HG03442 (cell line): ENCODE measurements at regions not wholly inside any gene's neighbourhood (a gene's known extent, or its start where the extent isn't known, plus 50 kb on each side); places are given as distances from the start of the nearest gene placed in this dataset.

Source experiments
- ATAC-seq: cut with Tn5 transposase; IDR thresholded peaks from one replicate; pipeline ENCODE4 v1.9.1; 2021; ENCODE audit warnings: mild to moderate bottlenecking, moderate library complexity; ENCODE audit not compliant: unreplicated experiment

DNA sequence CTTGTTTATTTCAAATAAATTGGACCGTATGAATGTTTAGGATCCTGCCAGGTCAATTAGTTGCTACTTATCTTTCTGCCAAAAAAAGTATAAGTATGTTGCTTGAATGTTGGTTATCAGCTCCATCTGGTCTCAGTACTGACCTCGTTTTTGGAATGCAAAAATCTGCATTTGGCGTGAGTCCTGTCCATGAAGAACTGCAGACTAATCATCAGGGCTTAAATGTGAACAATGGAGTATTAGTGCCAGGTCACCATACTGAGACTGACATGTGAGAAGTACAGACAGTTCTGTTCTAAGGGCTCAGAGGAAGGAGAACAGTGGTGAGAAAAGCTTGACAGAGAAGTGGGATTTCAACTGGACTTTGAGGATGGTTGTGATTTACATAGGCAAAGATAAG lies 393.1 kb upstream of the SLC14A2 start:
- ATAC-seq: no peak

DNA sequence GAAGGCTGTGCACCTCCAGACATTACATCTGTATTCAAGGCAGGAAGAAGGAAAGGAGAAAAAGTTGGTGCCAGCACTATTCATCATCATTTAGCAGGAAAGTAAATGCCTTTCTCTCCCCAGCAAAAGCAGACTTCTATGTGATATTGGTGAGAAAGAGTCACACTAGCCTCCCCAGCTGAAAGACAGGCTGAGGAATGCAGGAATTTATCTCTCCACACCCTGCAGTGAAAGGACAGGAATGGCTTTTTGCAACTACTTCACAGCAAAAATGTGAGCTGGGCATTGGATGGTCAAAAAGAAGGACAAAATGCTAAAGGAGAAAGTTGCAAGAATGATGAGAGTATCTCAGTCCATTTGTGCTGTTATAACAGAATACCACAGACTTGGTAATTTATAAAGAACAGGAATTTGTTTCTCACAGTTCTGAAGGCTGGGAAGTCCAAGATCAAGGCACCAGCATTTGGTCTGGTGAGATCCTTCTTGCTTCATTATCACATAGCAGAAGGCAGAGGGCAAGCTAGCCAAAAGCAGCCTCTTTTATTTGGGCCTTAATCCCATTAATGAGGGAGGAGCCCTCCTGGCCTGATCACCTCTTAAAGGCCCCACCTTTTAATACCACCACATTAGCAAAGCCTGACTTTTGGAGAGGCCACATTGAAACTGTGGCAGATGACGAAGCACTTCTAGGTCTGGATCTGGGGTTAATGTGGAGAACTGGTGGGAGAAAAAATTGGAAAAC lies 388.1 kb upstream of the SLC14A2 start:
- ATAC-seq: no peak

DNA sequence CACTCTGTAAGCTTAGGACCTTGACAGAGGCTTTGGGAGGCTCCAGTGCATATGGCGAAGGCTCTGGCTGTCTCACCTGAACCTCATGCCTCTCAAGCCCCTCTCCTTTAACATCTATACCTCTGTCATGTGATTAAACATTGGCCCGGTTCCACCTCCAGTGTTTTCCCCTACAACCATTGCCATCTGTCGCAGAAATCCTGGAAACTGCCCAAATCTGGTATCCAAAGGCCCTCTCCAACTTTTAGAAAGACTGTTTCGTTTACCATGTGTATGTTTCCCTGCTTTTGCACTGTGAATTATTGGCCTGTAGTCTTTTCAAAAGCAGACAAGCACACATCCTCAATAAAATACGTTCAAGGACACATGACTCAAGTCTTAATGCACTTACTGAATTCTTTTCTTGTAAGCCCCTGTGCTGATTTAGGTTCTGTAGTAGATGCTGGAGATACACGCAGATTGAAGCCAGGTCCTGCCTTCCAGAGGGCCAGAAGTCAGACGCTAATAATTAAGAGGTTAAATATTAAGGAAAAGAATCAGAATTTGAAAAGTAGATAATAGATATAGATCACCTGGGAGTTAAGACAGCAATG lies 386.4 kb upstream of the SLC14A2 start:
- no peak for ATAC-seq

DNA sequence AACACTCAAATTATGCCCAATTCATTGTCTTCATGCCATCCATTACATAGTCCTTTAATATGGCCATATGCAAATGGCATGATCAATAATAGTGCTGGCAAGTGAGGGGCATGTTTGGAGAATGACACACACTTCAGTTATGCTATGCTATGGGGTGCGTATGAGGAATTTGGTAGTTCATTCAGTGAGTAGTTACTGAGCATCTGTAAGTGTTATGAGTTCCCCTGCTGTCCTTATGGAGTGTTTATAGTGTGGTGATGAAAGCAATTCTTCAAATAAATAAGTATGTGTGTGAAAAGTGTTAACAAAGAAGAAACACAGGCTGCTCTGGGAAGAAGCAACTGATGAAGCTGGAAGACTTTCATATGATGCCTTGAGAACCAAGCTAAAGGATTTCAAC lies 383.7 kb upstream of the SLC14A2 start:
- ATAC-seq: no peak

DNA sequence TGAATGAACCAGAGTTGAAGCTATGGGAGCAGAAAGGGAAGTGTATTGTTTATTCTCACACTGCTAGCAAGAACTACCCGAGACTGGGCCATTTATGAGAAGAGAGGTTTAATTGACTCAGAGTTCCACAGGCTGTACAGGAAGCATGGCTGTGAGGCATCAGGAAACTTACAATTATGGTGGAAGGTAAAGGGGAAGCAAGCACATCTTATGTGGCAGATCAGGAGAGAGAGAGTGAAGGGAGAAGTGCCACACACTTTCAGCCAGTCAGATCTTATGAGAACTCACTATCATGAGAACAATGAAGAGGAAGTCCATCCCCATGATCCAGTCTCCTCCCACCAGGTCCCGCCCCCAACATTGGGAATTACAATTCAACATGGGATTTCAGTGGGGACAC lies 383.2 kb upstream of the SLC14A2 start:
- no peak for ATAC-seq

DNA sequence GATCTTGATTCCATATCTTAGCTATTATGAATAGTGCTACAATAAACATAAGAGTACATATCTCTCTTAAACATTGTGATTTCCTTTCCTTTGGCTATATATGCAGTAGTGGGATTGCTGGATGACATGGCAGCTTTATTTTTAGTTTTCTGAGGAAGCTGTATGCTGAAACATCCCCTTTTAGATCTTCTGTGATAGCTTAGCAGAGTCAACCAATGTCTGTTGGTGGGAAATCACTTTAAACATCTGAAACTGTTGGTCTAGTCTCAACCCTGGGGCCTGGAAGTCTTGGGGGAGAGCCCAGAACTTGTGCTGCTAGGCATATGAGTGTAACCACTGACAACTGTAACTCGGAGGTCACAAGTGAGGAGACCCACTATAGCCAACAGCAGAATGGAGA lies 378.6 kb upstream of the SLC14A2 start:
- no peak for ATAC-seq

DNA sequence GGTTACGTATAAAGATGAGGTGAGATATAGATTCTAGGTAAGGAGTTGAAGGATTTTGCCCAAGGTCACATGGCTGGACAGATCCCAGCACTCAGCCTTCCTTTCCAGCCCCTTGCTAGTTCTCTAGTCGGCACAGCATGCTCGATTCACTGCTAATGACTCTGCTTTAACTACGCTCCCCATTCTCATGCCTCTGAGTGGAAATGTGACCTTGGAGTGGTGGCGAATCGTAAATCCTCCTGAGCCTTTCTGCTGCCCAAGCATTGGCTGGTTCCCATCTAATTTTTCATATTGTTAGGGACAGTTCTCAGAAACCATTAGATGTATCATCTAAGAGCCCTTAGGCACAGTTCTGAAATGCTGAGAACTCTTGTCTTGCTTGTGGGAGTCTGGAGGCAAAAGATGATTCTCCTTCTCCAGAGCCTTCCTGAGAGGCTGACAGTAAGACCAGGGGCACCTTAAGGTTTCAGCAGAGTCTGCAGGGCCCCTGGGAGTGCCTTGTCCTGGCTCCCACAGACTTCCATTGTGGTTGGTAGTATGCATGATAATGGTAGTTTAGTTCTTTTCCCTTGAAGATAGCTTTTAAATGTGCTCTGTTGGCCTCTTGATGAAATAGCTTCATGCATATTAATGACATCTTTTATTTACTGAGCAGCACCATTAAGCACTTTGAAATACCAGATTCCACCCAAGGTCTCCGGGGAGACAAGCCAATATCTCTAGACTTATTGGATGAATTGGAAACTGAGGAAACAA lies 377.8 kb upstream of the SLC14A2 start:
- ATAC-seq: no peak

DNA sequence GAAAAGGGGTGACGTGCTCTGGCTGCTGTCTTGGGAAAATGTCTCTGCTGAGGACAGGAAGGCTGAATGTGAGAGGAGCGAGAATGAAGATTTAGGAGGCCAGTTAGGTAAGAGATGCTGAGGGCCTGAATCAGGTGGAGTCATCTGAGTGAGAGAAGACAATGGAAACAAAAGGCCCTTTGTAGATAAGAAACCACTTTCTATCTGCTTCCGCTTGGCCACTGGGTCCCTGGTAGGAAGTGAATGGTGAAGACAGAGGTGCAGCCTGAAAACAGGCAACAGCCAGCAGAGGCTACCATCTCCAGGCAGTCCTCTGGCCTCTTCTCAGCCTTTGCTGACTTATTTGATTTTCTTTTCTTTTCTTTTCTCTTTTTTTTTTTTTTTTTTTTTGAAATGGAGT lies 374.0 kb upstream of the SLC14A2 start:
- no peak for ATAC-seq

DNA sequence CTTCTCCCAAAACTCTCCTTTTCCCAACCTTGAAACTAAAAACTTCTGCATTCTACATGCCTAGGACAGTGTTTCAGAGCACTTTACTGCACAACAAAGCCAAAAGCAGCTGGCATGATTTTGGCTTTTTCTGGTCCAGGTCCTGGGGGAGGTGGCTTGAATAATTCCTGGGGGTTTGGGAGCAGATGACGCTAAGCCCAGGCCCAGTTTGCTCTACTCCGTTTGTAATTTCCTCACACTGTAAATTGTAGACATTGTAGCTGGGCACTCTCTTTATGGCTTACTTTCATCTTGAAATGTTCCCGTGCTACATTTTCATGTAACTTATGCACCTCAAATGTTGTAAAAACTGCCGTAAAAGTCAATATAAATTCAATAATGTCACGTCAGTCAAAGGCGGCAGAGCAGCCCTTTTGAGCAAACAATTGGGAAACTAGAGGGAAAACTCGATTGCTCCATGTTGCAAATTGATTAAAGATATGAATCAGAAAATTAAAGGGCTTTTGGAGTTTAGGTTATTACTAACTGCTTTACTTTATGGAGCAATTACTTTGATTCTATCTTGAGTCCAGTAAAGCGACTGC lies 373.2 kb upstream of the SLC14A2 start:
- no peak for ATAC-seq

DNA sequence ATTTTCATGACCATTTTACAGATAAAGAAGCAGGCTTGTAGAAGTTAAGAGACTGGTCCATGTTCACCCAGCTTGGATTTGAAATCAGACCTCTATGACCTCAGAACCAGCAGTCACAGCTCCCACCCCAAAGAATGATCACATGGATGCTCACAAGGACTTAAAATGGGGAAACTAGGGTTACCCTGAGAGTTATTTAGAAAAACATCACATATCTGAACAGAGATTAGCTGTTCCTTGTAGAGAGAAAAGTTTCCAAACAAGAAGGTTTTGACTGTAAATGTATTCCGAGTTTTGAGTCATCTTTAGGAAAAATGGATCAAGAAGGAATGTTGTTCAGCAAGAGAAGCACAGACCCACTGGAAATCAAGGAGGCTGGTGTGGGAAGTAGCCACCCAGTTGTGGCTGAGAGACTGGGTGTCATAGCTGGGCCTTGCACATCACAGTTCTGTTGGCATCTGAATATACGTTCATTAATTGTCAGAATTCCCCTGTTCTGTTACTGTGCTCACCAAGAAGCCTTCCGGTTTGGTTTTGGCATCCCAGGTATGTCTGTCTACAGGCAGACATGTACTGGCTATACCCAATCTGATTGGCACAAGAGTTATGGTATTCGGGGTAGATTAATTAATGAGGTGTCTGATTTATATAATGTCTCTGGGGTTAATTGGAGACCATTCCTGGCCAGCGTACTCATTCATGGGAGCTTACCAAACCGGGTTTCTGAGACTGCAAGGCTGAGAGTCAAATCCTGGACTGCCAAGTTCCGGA lies 371.8 kb upstream of the SLC14A2 start:
- ATAC-seq: no peak

DNA sequence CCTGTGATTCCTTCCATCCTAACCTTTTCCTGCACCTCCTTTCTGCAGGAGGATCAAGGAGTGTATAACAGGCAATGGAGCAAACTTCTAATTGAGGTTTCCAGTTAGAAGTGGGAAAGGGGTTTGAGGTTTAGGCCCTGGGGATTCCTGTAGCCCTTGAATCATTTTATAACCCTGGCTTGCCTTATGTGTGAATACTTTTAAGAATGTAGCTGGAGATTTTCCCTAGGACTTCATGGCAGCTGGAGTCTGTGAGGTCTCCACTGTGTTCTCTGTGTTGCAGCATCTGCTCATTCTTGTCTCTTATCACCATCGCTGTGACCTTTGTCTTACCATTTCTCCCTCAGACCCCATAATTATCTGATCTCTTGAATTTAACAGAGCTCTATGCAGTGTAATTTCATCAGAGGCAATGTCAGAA lies 370.2 kb upstream of the SLC14A2 start:
- ATAC-seq: no peak

DNA sequence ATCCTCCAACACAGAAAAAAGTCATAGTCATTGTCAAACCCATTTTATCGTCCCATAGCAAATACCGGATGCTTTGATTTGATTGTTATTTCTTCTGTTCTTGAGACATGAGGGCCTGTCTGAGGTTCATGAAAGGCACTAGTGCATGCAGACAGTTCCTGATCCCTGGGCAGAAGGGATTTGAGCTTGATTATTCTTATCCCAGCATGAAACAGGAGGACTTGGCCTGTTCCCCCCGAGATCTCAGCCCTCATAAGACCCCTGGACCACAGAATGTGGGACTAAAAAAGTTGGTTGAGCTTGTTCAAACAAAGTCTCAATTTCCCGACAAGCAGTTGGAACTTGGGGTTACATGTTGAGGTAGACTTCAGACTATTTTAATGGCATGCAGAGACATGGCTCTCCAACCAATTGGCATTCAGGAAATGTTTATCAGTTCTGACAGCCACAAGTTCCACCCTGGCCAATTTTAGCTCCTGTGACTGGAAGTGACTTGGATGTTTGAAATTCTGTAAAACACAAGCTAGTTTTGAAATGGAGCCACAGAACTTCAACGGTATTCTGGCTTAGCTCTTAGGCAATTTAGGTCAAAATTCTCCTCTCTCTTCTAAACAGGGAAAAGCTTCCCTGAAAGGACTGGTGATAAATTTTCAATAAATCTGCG lies 366.9 kb upstream of the SLC14A2 start:
- no peak for ATAC-seq

DNA sequence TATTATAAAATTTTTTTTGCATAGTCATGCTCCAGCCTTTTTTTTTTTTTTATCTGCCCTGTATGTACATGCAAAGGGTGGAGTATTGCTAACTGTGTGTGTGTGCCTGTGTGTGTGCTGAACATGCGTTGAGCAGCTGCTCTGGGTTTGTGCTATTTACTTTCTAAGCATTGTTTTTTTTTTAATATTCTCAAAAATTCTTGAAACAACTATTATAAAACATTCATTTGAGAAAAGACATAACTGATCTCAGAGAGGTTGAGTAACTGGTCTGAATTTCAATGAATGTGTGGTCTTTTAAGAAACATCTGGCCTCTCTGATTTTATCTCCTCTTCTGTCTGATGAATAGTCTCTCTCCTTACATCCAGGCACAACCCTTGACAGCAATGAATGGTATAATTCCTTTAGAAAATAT lies 366.0 kb upstream of the SLC14A2 start:
- ATAC-seq: no peak

DNA sequence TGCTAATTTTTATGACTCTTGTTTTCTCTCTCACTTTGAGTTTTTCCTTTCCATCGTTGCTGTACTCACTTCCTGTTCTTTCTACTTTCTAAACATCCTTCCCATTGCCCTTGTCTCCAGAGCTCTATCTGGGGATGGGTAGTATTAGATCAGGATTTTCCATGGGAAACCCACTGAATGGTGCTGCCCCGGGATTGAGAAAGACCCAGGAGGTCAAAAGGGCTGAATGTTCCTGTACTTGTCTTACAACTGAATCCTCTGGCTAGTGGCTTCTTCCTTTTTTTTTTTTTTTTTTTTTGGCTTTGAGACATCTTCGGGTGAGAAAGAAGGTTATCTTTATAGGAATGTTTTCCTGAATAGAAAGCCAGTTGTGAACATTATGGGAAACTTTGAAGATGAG lies 364.8 kb upstream of the SLC14A2 start:
- ATAC-seq: no peak

DNA sequence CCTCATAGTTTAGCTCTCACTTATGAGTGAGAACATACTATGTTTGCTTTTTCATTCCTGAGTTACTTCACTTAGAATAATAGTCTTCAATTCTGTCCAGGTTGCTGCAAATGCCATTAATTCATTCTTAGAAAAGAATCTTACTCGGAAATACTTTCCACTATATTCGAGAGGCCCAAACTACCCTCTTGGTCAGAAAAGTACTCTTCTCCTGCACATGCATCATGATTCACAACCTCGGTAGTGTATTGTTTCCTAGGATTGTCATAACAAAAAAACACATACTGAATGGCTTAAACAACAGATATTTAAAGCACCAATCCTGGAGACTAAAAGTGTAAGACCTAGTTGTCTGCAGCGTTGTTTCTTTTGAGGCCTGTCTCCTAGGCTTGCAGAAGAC lies 364.0 kb upstream of the SLC14A2 start:
- ATAC-seq: no peak

DNA sequence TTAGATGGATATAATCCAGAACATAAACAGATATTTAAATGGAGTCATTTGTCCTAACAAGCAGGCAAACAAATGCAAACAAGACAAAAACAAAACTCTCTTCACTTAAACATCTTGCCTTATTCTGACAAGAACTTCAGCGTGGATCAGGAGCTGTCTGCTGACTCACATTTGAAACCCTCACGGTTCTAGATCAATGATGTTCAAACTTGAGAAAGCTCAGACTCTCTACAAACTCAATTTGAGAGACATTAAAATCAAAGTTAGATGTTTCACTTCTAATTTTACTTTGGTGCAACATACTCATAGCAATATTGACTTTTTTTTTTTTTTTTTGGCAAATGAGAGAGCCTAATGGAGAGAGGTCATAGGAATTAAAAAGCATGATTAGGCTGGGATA lies 362.8 kb upstream of the SLC14A2 start:
- ATAC-seq: no peak

DNA sequence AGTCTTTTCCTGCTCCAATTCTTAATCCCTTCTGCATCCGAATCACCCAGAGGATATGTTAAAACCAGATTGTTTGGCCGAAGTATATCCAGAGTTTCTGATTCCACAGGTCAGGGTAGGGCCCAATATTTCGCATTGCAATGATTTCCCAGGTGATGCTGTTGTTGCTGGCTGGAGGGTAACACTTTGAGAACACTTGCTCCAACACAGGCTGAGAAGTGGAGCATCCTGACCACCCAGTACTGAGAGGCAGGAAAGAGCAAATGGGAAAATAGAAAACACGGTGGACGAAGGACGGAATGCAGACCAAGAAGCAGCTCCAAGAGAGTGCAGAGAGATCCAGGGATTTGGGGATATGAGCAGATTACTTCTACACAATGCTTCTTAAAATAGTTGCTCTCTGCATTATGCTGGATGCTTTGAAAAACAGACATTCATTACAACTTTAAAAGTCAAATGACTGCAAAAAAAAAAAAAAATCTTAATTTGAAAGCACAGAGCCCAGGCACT lies 362.2 kb upstream of the SLC14A2 start:
- no peak for ATAC-seq

DNA sequence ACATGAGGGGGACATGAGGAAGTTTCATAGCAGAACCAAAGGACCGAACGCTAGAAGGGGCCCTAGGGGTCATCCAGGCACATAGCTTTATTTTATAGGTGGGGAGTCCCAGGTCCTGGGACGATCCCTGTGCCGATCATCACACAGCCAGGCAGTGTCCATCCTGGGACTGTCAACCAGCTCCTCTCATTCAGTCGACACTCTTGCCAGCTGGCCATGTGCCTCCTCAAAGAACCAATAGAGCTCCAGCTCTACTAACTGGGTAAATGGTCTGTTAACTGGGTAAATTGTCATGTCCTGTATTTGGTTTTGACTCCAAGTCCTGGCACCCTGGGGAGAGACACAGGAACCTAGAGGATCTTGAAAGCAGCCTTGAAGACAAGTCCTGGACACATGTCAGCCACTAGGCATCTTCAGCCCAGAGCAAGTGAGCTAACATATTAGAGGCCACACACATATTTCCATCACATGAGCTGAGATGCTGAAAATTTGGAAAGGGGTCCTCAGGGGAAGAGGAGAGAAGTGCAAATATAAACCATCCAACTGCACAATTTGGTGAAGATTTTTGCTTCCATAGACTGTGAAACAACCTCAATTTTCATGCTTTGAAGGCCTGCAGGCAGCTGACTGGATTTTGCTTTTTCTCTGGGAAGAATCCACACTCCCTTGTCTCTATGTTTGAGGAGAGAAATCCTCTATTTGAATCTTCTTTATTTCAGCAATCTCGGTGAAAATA lies 361.1 kb upstream of the SLC14A2 start:
- no peak for ATAC-seq

DNA sequence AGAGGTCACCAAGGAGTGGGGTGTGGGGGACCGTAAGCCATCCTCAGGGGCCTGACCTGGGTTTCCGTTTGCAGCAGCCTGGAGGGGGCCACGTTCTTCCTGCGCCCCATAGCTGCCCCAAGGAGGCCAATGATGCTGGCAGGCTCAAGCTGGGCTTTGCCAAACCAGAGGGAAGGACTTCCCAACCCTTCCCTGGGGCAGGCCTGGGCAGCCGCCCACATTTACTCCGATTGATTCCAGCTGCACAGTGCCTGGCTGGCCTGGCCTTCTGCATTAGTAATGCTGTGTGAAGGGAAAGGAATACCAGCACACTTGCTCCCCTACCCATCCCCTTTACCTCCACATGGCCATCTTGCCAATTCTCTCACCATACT lies 360.6 kb upstream of the SLC14A2 start:
- ATAC-seq: no peak
